ES-I3 (cell line): ENCODE measurements at regions not wholly inside any gene's neighbourhood (a gene's known extent, or its start where the extent isn't known, plus 50 kb on each side); places are given as distances from the start of the nearest gene placed in this dataset.

Experiments
- H3K36me3 ChIP-seq: 2 replicates; pipeline ENCODE4 v1.6.1; 2013; ENCODE audit warnings: mild to moderate bottlenecking, low read length, control low read depth, moderate library complexity; ENCODE audit not compliant: insufficient read depth
- H3K4me1 ChIP-seq: 2 replicates; pipeline ENCODE4 v1.6.1; 2013; ENCODE audit warnings: mild to moderate bottlenecking, control low read depth, low read length; ENCODE audit not compliant: insufficient read depth
- H3K9ac ChIP-seq: 2 replicates; pipeline ENCODE4 v1.6.1; 2013; ENCODE audit warnings: low read depth, mild to moderate bottlenecking, low read length, moderate library complexity
- H3K9me3 ChIP-seq: 2 replicates; pipeline ENCODE4 v1.6.1; 2013; ENCODE audit warnings: mild to moderate bottlenecking, low read length, moderate library complexity; ENCODE audit not compliant: control insufficient read depth, insufficient read depth

GRCh38 chr2:2762913-2763312, 431.8 kb upstream of the MYT1L start:
- Histone ChIP-seq H3K4me1 (no peaks in the 10 kb centered on the region; the same call in 1 of the 2 replicates), H3K9ac (no peak overlapping the region), H3K36me3 (no peaks in the 10 kb centered on the region), H3K9me3 (no peaks in the 10 kb centered on the region; the same call in 1 of the 2 replicates)

DNA sequence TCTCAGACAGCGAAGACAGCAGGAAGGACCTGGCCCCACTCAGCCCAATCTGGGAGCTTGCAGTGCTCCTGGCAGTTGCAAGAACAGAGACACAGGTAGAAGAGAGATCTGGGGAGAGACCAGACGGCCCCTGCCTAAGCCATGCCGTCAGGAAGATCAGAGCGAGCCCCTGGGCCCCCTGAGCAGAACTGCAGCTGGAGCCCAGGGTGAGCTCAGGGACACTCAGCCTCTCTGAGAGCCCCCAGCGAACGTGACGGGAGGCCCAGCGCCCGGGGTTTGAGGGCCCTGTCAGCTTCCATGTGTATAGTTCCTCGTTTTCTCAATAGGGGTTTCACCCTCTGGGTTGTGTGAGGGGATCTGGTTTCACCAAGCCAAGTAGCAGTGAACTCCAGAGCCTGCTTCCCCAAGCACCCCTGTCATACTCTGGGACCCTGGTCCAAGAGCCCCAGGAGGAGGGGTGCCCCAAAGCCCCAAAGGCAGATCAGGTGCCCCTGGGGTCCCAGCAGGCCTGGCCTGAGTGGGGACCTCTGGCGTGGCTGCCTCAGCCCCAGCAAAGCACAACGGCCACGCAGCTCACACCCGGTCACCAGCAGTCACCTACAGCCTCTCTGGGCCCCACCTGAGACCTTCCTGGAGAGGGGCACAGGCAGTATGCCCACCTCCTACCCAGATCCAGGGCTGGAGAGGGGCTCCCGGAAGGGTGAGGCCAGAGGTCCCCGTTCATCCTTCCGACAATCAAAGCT, 431.3 kb upstream of the MYT1L start:
- H3K36me3 ChIP-seq: no peaks in the 10 kb centered on the region
- H3K9me3 ChIP-seq: no peaks in the 10 kb centered on the region; the same call in 1 of the 2 replicates
- no peaks in the 10 kb centered on the region; the same call in 1 of the 2 replicates for H3K4me1 ChIP-seq
- H3K9ac ChIP-seq: no peak overlapping the region

DNA sequence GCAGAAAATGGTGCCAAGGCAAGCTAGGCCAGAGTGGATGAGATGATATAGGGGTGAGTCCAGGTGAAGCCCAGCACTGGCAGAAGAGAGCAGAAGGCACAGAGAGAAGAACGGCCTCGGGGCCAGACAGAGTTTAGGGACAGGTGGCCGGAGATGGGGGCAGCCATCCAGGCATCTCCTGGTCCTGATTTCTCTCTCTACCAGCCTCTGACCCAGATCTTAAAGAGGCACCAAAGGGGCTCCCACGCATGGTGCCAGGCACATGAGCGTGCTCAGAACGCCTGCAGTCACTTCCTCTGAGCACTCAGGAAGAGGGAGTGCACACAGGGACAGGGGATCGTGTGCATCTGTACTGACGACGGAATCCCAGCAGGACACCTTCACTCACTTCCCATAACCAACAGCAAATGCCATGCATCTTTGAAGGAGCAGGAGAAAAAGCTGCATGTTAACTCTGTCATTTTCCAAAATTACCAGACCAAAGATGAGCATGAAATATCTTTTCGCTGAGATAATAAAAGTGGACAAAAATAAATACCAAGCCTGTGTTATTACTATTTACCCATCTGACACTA, 427.8 kb upstream of the MYT1L start:
- H3K9ac ChIP-seq: no peak overlapping the region

DNA sequence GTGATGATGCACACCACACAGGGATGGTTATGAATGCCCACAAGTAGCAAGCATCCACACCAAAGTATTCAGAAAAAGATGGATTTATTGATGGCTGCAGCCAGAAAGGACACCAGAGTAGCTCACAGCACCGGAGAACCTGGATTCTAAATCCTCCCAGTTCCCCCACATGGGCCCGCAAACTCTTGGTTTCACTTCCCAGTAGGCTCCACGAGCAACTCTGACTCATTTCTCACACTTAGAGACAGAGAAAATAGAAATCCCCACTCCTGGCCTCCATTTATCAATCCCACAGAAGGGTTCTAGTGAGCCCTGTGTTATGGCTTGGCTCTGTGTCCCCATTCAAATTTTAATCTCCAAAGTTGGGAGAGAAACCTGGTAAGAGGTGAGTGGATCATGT, 426.7 kb upstream of the MYT1L start:
- H3K9ac ChIP-seq: no peak overlapping the region
- no peaks in the 10 kb centered on the region for H3K36me3 ChIP-seq
- H3K9me3 ChIP-seq: peaks cover 2% of the 10 kb centered on the region
- no peaks in the 10 kb centered on the region for H3K4me1 ChIP-seq

More for the DNA sequence above, 427.8 kb upstream of the MYT1L start:
- peaks cover 2% of the 10 kb centered on the region for H3K9me3 ChIP-seq
- no peaks in the 10 kb centered on the region; the same call in 1 of the 2 replicates for H3K4me1 ChIP-seq
- no peaks in the 10 kb centered on the region for H3K36me3 ChIP-seq

DNA sequence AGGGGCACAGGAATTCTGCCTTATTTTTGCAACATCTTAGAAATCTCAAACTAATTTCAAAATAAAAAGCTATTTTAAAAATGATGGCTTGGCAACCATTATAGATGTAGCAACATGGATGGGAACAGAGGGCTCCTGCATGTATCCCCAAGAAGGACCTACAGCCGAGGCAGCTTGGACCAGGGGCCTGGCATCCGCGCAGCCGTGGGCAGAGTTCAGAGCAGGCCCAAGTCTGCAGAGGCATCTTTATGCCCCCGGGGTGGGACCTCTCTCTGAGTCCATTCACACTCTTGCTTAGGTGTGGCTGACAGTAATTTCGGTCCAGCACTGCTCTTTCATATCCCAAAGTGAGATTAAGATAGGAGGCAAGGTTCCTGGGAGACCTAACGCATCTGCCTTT, 425.8 kb upstream of the MYT1L start:
- no peak overlapping the region for H3K9ac ChIP-seq
- H3K9me3 ChIP-seq: peaks cover 2% of the 10 kb centered on the region
- no peaks in the 10 kb centered on the region for H3K4me1 ChIP-seq
- H3K36me3 ChIP-seq: no peaks in the 10 kb centered on the region

GRCh38 chr2:2755990-2756389, 424.9 kb upstream of the MYT1L start:
- Histone ChIP-seq H3K4me1 (no peaks in the 10 kb centered on the region), H3K9me3 (peaks cover 2% of the 10 kb centered on the region; the same call in 1 of the 2 replicates), H3K36me3 (no peaks in the 10 kb centered on the region), H3K9ac (no peak overlapping the region)

DNA sequence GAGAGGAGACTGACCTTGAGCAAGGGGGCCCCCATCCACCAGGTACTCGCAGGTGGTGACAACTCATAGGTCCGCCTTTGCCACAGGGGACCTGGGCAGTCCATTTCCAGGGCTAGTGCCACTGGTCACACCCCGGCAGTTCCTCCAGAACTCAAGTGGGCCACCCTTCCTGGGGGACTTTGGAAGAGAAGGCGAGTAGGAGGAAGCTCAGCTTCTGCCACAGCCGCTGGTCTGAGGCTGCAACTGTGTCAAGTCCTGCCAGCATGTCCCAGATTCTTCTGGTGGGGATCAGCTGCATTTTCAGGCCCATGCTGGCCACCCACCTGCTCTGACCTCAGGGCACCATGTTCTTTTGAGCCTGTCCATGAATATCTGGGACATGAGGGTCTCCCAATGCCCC, 423.9 kb upstream of the MYT1L start:
- Histone ChIP-seq H3K4me1 (no peaks in the 10 kb centered on the region), H3K9ac (no peak overlapping the region), H3K36me3 (no peaks in the 10 kb centered on the region), H3K9me3 (peaks cover 2% of the 10 kb centered on the region; the same call in 1 of the 2 replicates)

GRCh38 chr2:2751715-2752315, 420.7 kb upstream of the MYT1L start:
- Histone ChIP-seq H3K36me3 (no peaks in the 10 kb centered on the region), H3K9ac (no peak overlapping the region), H3K9me3 (peaks cover 2% of the 10 kb centered on the region; the same call in 1 of the 2 replicates), H3K4me1 (no peaks in the 10 kb centered on the region)

- Histone ChIP-seq H3K36me3 (no peaks in the 10 kb centered on the region), H3K9ac (no peak overlapping the region), H3K4me1 (no peaks in the 10 kb centered on the region), H3K9me3 (peaks cover 2% of the 10 kb centered on the region; the same call in 1 of the 2 replicates)
These were observed 420.0 kb upstream of the MYT1L start for GRCh38 chr2:2750867-2751714.

GRCh38 chr2:2749206-2749598, 418.1 kb upstream of the MYT1L start:
- no peaks in the 10 kb centered on the region for H3K4me1 ChIP-seq
- H3K36me3 ChIP-seq: no peaks in the 10 kb centered on the region
- no peak overlapping the region for H3K9ac ChIP-seq
- H3K9me3 ChIP-seq: peaks cover 1% of the 10 kb centered on the region; the same call in 1 of the 2 replicates

GRCh38 chr2:2748399-2749205, 417.5 kb upstream of the MYT1L start:
- no peak overlapping the region for H3K9ac ChIP-seq
- no peaks in the 10 kb centered on the region for H3K4me1 ChIP-seq
- no peaks in the 10 kb centered on the region for H3K36me3 ChIP-seq
- no peaks in the 10 kb centered on the region for H3K9me3 ChIP-seq

DNA sequence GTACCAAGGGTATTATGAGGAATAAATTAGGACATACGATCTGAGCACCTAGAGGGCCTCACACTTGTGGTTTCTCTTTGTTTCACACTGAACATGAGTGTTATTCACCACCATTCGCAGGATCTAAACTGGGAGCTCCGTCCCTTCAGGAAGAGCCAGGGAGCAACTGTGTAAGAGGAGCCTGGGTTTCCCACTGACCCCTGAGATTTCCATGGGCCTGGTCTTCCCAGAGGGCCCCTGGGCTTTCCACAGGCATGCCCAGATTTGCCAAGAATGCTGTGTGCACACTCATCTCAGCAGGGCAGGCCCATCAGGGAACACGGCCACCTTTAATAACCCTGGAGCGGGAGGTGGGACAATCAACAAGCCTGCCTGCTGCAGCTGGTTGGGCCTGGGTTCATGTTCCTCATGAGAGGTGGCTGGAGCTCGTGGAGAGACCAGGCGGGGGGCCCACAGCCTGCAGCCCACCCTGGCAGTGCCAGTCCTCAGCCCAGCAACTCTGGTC, 416.8 kb upstream of the MYT1L start:
- Histone ChIP-seq H3K4me1 (0 out of 2 replicates have a peak, but pooled peaks cover 3% of the 10 kb centered on the region), H3K9ac (no peak overlapping the region), H3K9me3 (no peaks in the 10 kb centered on the region), H3K36me3 (no peaks in the 10 kb centered on the region)

GRCh38 chr2:2746731-2747130, 415.7 kb upstream of the MYT1L start:
- Histone ChIP-seq H3K9me3 (no peaks in the 10 kb centered on the region), H3K36me3 (no peaks in the 10 kb centered on the region), H3K9ac (no peak overlapping the region), H3K4me1 (0 out of 2 replicates have a peak, but pooled peaks cover 3% of the 10 kb centered on the region)
